ENCODE measurements at regions not wholly inside any gene's neighbourhood (a gene's known extent, or its start where the extent isn't known, plus 50 kb on each side); places are given as distances from the start of the nearest gene placed in this dataset.

GRCh38 chr6:40973304-40973703 is 65.7 kb downstream of the UNC5CL start:
- H3K4me2 ChIP-seq (ENCODE audit: low read length): no peak overlapping the region
- no peaks in the 10 kb centered on the region for H3K9me3 ChIP-seq (replicated peaks; ENCODE audit: low read length)
- H3K27me3 ChIP-seq (ENCODE audit: control insufficient read depth, insufficient read depth, low read length): peaks cover 11% of the 10 kb centered on the region
- no peaks in the 10 kb centered on the region for H3K4me1 ChIP-seq (ENCODE audit: control insufficient read depth, insufficient read depth, low read length)
- no peak overlapping the region for H3K4me3 ChIP-seq (ENCODE audit: low read length)
- no peaks in the 10 kb centered on the region for H3K36me3 ChIP-seq (ENCODE audit: insufficient read depth, low read length)
- no peak overlapping the region for H3K9ac ChIP-seq (ENCODE audit: low read depth, low read length)

DNA sequence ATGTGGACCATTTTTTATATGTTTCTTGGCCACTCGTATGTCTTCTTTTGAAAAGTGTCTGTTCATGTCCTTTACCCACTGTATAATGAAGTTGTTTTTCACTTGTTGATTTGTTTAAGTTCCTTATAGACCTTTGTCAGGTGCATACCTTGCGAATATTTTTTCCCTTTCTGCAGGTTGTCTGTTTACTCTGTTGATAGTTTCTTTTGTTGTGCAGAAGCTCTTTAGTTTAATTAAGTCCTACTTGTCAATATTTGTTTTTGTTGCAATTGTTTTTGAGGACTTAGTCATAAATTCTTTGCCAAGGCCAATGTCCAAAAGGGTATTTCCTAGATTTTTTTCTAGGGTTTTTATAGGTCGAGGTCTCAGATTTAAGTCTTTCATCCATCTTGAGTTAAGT is 66.2 kb downstream of the UNC5CL start:
- H3K9ac ChIP-seq (ENCODE audit: low read depth, low read length): no peak overlapping the region
- H3K4me2 ChIP-seq (ENCODE audit: low read length): no peak overlapping the region
- peaks cover 11% of the 10 kb centered on the region for H3K27me3 ChIP-seq (ENCODE audit: control insufficient read depth, insufficient read depth, low read length)
- no peak overlapping the region for H3K4me3 ChIP-seq (ENCODE audit: low read length)
- no peaks in the 10 kb centered on the region for H3K4me1 ChIP-seq (ENCODE audit: control insufficient read depth, insufficient read depth, low read length)
- no peaks in the 10 kb centered on the region for H3K36me3 ChIP-seq (ENCODE audit: insufficient read depth, low read length)
- H3K9me3 ChIP-seq (replicated peaks; ENCODE audit: low read length): no peaks in the 10 kb centered on the region

DNA sequence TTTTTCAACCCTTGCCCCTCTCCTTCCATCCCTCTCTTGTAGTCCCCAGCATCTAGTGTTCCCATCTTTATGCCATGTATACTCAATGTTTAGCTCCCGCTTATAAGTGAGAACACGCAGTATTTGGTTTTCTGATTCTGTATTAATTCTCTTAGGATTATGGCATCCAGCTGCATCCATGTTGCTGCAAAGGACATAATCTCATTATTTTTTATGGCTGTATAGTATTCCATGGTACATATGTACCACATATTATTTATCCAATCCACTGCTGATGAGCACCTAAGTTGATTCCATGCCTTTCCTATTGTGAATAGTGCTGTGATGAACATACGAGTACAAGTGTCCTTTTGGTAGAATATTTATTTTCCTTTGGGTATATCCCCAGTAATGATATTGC is 66.8 kb downstream of the UNC5CL start:
- Histone ChIP-seq H3K4me1 (ENCODE audit: control insufficient read depth, insufficient read depth, low read length) (no peaks in the 10 kb centered on the region), H3K27me3 (ENCODE audit: control insufficient read depth, insufficient read depth, low read length) (peaks cover 11% of the 10 kb centered on the region)

GRCh38 chr6:40968620-40969164 is 70.3 kb downstream of the UNC5CL start:
- H3K36me3 ChIP-seq (ENCODE audit: insufficient read depth, low read length): no peaks in the 10 kb centered on the region
- no peak overlapping the region for H3K4me3 ChIP-seq (ENCODE audit: low read length)
- no peak overlapping the region for H3K4me2 ChIP-seq (ENCODE audit: low read length)
- H3K4me1 ChIP-seq (ENCODE audit: control insufficient read depth, insufficient read depth, low read length): no peaks in the 10 kb centered on the region
- peaks cover 8% of the 10 kb centered on the region for H3K27me3 ChIP-seq (ENCODE audit: control insufficient read depth, insufficient read depth, low read length)
- no peak overlapping the region for H3K9ac ChIP-seq (ENCODE audit: low read depth, low read length)
- no peaks in the 10 kb centered on the region for H3K9me3 ChIP-seq (replicated peaks; ENCODE audit: low read length)

More for the DNA sequence above, 66.8 kb downstream of the UNC5CL start:
- Histone ChIP-seq H3K36me3 (ENCODE audit: insufficient read depth, low read length) (no peaks in the 10 kb centered on the region), H3K4me2 (ENCODE audit: low read length) (no peak overlapping the region), H3K9ac (ENCODE audit: low read depth, low read length) (no peak overlapping the region), H3K4me3 (ENCODE audit: low read length) (no peak overlapping the region), H3K9me3 (replicated peaks; ENCODE audit: low read length) (no peaks in the 10 kb centered on the region)

DNA sequence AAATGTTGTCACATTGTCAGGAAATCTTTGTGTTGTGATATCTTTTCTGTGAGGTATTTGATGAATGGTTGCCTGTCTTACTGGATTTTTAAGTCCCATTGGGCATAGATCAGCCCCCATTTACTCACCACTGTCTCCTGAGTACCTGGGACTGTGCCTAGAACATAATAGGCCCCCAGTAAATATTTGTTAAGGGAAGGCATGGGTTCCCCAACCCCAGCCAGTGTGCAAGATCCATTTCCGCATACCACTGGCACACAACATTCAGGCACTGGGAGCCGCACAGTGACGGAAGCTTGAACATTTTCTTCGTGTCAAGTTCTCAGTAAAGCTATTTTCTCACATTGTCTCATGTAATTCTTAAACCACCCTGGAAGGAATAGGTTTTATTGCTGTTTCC is 72.2 kb downstream of the UNC5CL start:
- H3K9me3 ChIP-seq (replicated peaks; ENCODE audit: low read length): no peaks in the 10 kb centered on the region
- no peak overlapping the region for H3K4me3 ChIP-seq (ENCODE audit: low read length)
- peaks cover 8% of the 10 kb centered on the region for H3K27me3 ChIP-seq (ENCODE audit: control insufficient read depth, insufficient read depth, low read length)
- H3K4me2 ChIP-seq (ENCODE audit: low read length): no peak overlapping the region
- H3K9ac ChIP-seq (ENCODE audit: low read depth, low read length): no peak overlapping the region
- no peaks in the 10 kb centered on the region for H3K36me3 ChIP-seq (ENCODE audit: insufficient read depth, low read length)
- H3K4me1 ChIP-seq (ENCODE audit: control insufficient read depth, insufficient read depth, low read length): peaks cover 10% of the 10 kb centered on the region

- no peak overlapping the region for H3K9ac ChIP-seq (ENCODE audit: low read depth, low read length)
- H3K27me3 ChIP-seq (ENCODE audit: control insufficient read depth, insufficient read depth, low read length): peaks cover 4% of the 10 kb centered on the region
- no peak overlapping the region for H3K4me3 ChIP-seq (ENCODE audit: low read length)
These were observed 74.0 kb downstream of the UNC5CL start for GRCh38 chr6:40965046-40965445.

GRCh38 chr6:40963019-40963418 is 76.0 kb downstream of the UNC5CL start:
- no peak overlapping the region for H3K4me3 ChIP-seq (ENCODE audit: low read length)
- no peaks in the 10 kb centered on the region for H3K36me3 ChIP-seq (ENCODE audit: insufficient read depth, low read length)
- no peak overlapping the region for H3K9ac ChIP-seq (ENCODE audit: low read depth, low read length)
- H3K9me3 ChIP-seq (replicated peaks; ENCODE audit: low read length): no peaks in the 10 kb centered on the region
- H3K4me2 ChIP-seq (ENCODE audit: low read length): no peak overlapping the region
- peaks cover 22% of the 10 kb centered on the region for H3K4me1 ChIP-seq (ENCODE audit: control insufficient read depth, insufficient read depth, low read length)
- no peaks in the 10 kb centered on the region for H3K27me3 ChIP-seq (ENCODE audit: control insufficient read depth, insufficient read depth, low read length)

More at GRCh38 chr6:40965046-40965445, 74.0 kb downstream of the UNC5CL start:
- H3K36me3 ChIP-seq (ENCODE audit: insufficient read depth, low read length): no peaks in the 10 kb centered on the region
- H3K4me1 ChIP-seq (ENCODE audit: control insufficient read depth, insufficient read depth, low read length): peaks cover 14% of the 10 kb centered on the region
- no peak overlapping the region for H3K4me2 ChIP-seq (ENCODE audit: low read length)
- H3K9me3 ChIP-seq (replicated peaks; ENCODE audit: low read length): no peaks in the 10 kb centered on the region

DNA sequence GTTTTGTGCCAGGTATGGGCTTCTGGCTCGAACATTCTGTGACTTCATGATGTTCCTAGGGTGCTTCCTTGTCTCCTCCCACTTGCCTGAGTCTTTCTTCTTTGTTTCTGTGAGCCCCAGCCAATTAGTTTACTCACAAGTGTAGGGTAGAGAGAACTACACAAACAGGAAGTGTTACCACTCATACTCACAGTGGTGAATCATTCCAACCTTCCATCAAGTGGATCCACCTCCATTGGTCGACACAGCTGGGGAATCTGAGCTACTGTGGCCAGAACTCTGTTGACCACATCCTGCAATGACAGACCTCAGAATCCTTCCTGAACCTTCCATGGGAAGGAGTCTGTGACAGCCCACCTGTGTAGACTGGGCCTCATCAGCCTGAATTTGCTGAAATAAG is 76.8 kb downstream of the UNC5CL start:
- Histone ChIP-seq H3K27me3 (ENCODE audit: control insufficient read depth, insufficient read depth, low read length) (no peaks in the 10 kb centered on the region), H3K4me2 (ENCODE audit: low read length) (no peak overlapping the region), H3K4me1 (ENCODE audit: control insufficient read depth, insufficient read depth, low read length) (peaks cover 27% of the 10 kb centered on the region), H3K9ac (ENCODE audit: low read depth, low read length) (no peak overlapping the region), H3K36me3 (ENCODE audit: insufficient read depth, low read length) (no peaks in the 10 kb centered on the region), H3K9me3 (replicated peaks; ENCODE audit: low read length) (no peaks in the 10 kb centered on the region), H3K4me3 (ENCODE audit: low read length) (no peak overlapping the region)

DNA sequence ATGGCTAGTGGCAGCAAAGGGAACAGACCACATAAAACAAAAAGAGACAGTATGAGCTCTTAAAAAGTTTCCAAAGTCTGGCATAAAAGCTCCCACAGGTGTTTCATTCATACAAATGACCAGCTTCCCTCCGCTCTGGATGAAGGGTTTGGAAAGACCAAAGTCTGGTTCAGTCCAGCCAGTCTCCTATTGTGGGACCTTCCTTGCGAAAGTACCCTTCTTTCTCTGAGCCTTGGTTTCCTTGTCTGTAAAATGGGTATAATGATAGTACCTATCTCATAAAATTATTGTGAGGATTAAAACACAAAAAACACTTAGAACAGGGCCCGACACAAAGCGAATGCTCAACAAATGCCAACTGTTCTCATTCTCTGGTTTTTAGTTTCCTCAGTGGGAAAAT is 77.2 kb downstream of the UNC5CL start:
- H3K9ac ChIP-seq (ENCODE audit: low read depth, low read length): no peak overlapping the region
- no peak overlapping the region for H3K4me3 ChIP-seq (ENCODE audit: low read length)
- no peaks in the 10 kb centered on the region for H3K27me3 ChIP-seq (ENCODE audit: control insufficient read depth, insufficient read depth, low read length)
- H3K4me1 ChIP-seq (ENCODE audit: control insufficient read depth, insufficient read depth, low read length): peaks cover 27% of the 10 kb centered on the region
- H3K9me3 ChIP-seq (replicated peaks; ENCODE audit: low read length): no peaks in the 10 kb centered on the region
- H3K36me3 ChIP-seq (ENCODE audit: insufficient read depth, low read length): no peaks in the 10 kb centered on the region
- H3K4me2 ChIP-seq (ENCODE audit: low read length): no peak overlapping the region

GRCh38 chr6:40960742-40961430 is 78.1 kb downstream of the UNC5CL start:
- no peak overlapping the region for H3K4me3 ChIP-seq (ENCODE audit: low read length)
- H3K4me2 ChIP-seq (ENCODE audit: low read length): no peak overlapping the region
- no peak overlapping the region for H3K9ac ChIP-seq (ENCODE audit: low read depth, low read length)
- H3K4me1 ChIP-seq (ENCODE audit: control insufficient read depth, insufficient read depth, low read length): peaks cover 27% of the 10 kb centered on the region
- H3K27me3 ChIP-seq (ENCODE audit: control insufficient read depth, insufficient read depth, low read length): peaks cover 3% of the 10 kb centered on the region
- no peaks in the 10 kb centered on the region for H3K9me3 ChIP-seq (replicated peaks; ENCODE audit: low read length)
- no peaks in the 10 kb centered on the region for H3K36me3 ChIP-seq (ENCODE audit: insufficient read depth, low read length)

GRCh38 chr6:40959781-40960327 is 79.2 kb downstream of the UNC5CL start:
- Histone ChIP-seq H3K36me3 (ENCODE audit: insufficient read depth, low read length) (no peaks in the 10 kb centered on the region), H3K9me3 (replicated peaks; ENCODE audit: low read length) (no peaks in the 10 kb centered on the region), H3K4me1 (ENCODE audit: control insufficient read depth, insufficient read depth, low read length) (peaks cover 27% of the 10 kb centered on the region), H3K4me3 (ENCODE audit: low read length) (no peak overlapping the region), H3K27me3 (ENCODE audit: control insufficient read depth, insufficient read depth, low read length) (peaks cover 3% of the 10 kb centered on the region), H3K4me2 (ENCODE audit: low read length) (no peak overlapping the region), H3K9ac (ENCODE audit: low read depth, low read length) (no peak overlapping the region)

GRCh38 chr6:40958738-40959137 is 80.3 kb downstream of the UNC5CL start:
- H3K4me3 ChIP-seq (ENCODE audit: low read length): no peak overlapping the region
- peaks cover 3% of the 10 kb centered on the region for H3K27me3 ChIP-seq (ENCODE audit: control insufficient read depth, insufficient read depth, low read length)
- no peak overlapping the region for H3K9ac ChIP-seq (ENCODE audit: low read depth, low read length)
- H3K4me1 ChIP-seq (ENCODE audit: control insufficient read depth, insufficient read depth, low read length): peaks cover 27% of the 10 kb centered on the region
- H3K36me3 ChIP-seq (ENCODE audit: insufficient read depth, low read length): no peaks in the 10 kb centered on the region
- H3K9me3 ChIP-seq (replicated peaks; ENCODE audit: low read length): no peaks in the 10 kb centered on the region
- H3K4me2 ChIP-seq (ENCODE audit: low read length): no peak overlapping the region
